ENCODE measurements at regions not wholly inside any gene's neighbourhood (a gene's known extent, or its start where the extent isn't known, plus 50 kb on each side); places are given as distances from the start of the nearest gene placed in this dataset.

DNA sequence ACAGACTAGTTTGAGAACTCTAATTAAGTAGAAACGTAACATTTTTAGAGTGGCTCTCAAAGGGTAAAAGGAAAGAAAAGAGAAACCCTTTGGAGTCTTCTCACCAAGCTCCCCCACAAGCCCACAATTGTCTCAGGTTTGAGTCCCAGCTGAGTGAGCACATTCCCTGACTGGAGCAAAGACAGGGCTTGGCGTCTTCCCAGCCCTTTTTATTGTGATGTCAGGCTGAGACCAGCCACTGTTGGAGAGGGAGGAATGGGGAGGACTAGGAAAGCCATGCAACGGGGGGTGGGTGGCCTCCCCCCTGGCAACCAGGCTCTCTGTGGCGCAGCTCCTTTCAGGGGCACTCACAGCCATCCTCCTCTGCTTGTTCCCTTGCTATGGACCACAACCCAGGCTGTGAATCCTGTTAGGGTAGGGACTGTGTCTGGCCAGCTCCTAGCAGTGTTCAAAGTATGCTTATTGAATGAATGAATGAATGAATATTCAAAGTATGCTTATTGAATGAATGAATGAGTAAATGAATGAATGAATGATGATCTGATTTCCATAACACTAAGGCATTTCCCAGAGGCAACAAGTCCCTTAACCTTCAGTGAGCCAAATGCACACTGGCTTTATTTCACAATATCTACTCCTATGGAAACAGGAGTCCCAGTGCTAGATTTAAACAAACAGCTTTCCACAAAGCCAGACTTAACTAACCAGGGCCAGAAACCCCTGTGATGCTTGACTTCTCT is 413.3 kb downstream of the MID1IP1 start:
- H2BK5ac ChIP-seq (ENCODE audit: low read depth, low read length, poor library complexity, severe bottlenecking), result no peak overlapping the region
- dilution Hi-C loops (cut with HindIII; ENCODE audit: low sequenced_read_pairs, unreplicated experiment) (no loop called here), in situ Hi-C loops (cut with MboI; ENCODE audit: low sequenced_read_pairs) (no loop called here), intact Hi-C loops (cut with micrococcal nuclease) (no loop called here)
- no peak overlapping the region for H4K91ac ChIP-seq (ENCODE audit: insufficient read depth, low read depth, low read length)
- H4K5ac ChIP-seq (ENCODE audit: low read depth, low read length), result no peak overlapping the region
- ATAC-seq (ENCODE audit: low read depth), result no peak
- CTCF ChIA-PET, result no interaction called here
- H3K36me3 ChIP-seq (ENCODE audit: control insufficient read depth, insufficient read depth, low read length), result no peaks in the 10 kb centered on the region
- no peak for DNase-seq
- H3K4me1 ChIP-seq (ENCODE audit: control insufficient read depth, insufficient read depth, low read length), result no peaks in the 10 kb centered on the region
- no peak overlapping the region for H3K14ac ChIP-seq (replicated peaks; ENCODE audit: low read depth, low read length)
- no peak overlapping the region for H3K9ac ChIP-seq (ENCODE audit: low read depth, low read length)
- H3K23ac ChIP-seq (ENCODE audit: low read depth, low read length), result no peak overlapping the region
- H3K9me3 ChIP-seq (ENCODE audit: control insufficient read depth, insufficient read depth, low read length), result no peaks in the 10 kb centered on the region
- no peak overlapping the region for H2BK20ac ChIP-seq (ENCODE audit: low read depth, low read length)
- no peak overlapping the region for H2BK15ac ChIP-seq (ENCODE audit: low read depth, low read length)
- H3K56ac ChIP-seq (ENCODE audit: extremely low read depth, insufficient read depth, low read length), result no peak overlapping the region
- no peaks in the 10 kb centered on the region for H4K20me1 ChIP-seq (ENCODE audit: insufficient read depth, low read length)
- no peak overlapping the region for H2AK5ac ChIP-seq (ENCODE audit: low read depth, low read length)
- no peak overlapping the region for H3K27ac ChIP-seq (ENCODE audit: insufficient read depth, low read length)
- no peak overlapping the region for H3K4me3 ChIP-seq (ENCODE audit: insufficient read depth, low read depth, low read length)
- no peak overlapping the region for H2AFZ ChIP-seq (replicated peaks; ENCODE audit: low read length, poor library complexity)
- no peak overlapping the region for H3K18ac ChIP-seq (ENCODE audit: low read depth, low read length)
- H3K4me2 ChIP-seq (ENCODE audit: low read depth, low read length), result no peak overlapping the region
- no peak overlapping the region for H3K4ac ChIP-seq (ENCODE audit: low read depth, low read length)
- BruUV-seq (replicated peaks), result no TSS peak
- H3K9me1 ChIP-seq (ENCODE audit: insufficient read depth, low read length), result no peaks in the 10 kb centered on the region
- no CpG with 5 or more reads among the region's 4 CpGs for WGBS, 2 experiments (ENCODE audit: extremely low coverage in 2 of 2, insufficient read length in 1 of 2)
- H3K27me3 ChIP-seq (ENCODE audit: control insufficient read depth, insufficient read depth, low read length), result peaks cover 8% of the 10 kb centered on the region
- POLR2A ChIA-PET (ENCODE audit: unreplicated experiment), result no interaction called here
- no peaks in the 10 kb centered on the region for H3K79me1 ChIP-seq (ENCODE audit: low read depth in 1 of 2, low read length in 2 of 2)
- H2AK9ac ChIP-seq (replicated peaks; ENCODE audit: low read depth, low read length, poor library complexity), result no peak overlapping the region
- no peak overlapping the region for H2BK120ac ChIP-seq (ENCODE audit: low read depth, low read length)
- no peak for TF ChIP-seq RAD21 (IDR thresholded peaks at IDR 0.05; ENCODE audit: low read length)
- no peak for TF ChIP-seq FOS (IDR thresholded peaks at IDR 0.05; ENCODE audit: low read depth, low read length)
- no peak for TF ChIP-seq MAZ (IDR thresholded peaks at IDR 0.05; ENCODE audit: borderline replicate concordance, low read depth, low read length)
- no peak for TF ChIP-seq NFE2L2 (IDR thresholded peaks at IDR 0.05; ENCODE audit: low read depth, low read length)
- TF ChIP-seq MXI1 (IDR thresholded peaks at IDR 0.05; ENCODE audit: borderline replicate concordance, low read depth, low read length), result no peak
- TF ChIP-seq RCOR1 (IDR thresholded peaks at IDR 0.05; ENCODE audit: insufficient replicate concordance, low read length), result no peak
- TF ChIP-seq CEBPB (IDR thresholded peaks at IDR 0.05; ENCODE audit: low read depth, low read length), result 0 out of 2 replicates have a peak, but pooled peaks have one; percentile 20
- no peak overlapping the region for H4K8ac ChIP-seq (ENCODE audit: low read depth in 2 of 2, low read length in 2 of 2)

Data from IMR-90 (cell line).